CD14-positive monocyte (primary cell): ENCODE measurements at regions not wholly inside any gene's neighbourhood (a gene's known extent, or its start where the extent isn't known, plus 50 kb on each side); places are given as distances from the start of the nearest gene placed in this dataset.

Experiments
- DNase-seq, 3 donors: peaks; one replicate each; pipeline ENCODE4 v3.0.0-alpha.2; 2011 to 2022
- H2AFZ ChIP-seq: 2 replicates; pipeline ENCODE4 v1.6.0; 2012; ENCODE audit warnings: mild to moderate bottlenecking, low read depth, low read length, inconsistent platforms; ENCODE audit not compliant: insufficient read depth, poor library complexity, severe bottlenecking
- H3K27ac ChIP-seq, 2 donors: 1 replicate in 1 of 2; 2 replicates in 1 of 2; pipeline ENCODE4 v1.5.1; 2012 to 2013; ENCODE audit warnings: low read length in 2 of 2, control low read depth in 1 of 2, inconsistent platforms in 1 of 2, low read depth in 1 of 2, mild to moderate bottlenecking in 1 of 2
- H3K27me3 ChIP-seq, 2 donors: one replicate each; pipeline versions ENCODE4 v1.6.0 to v1.6.1; 2011 to 2013; ENCODE audit warnings: low read length in 2 of 2; ENCODE audit not compliant: control insufficient read depth in 2 of 2, insufficient read depth in 2 of 2
- H3K36me3 ChIP-seq, 2 donors: replicated peaks in 1 of 2; 1 replicate in 1 of 2; 2 replicates in 1 of 2; pipeline versions ENCODE4 v1.5.1 to v1.6.1; 2012 to 2013; ENCODE audit warnings: low read length in 2 of 2, control low read depth in 1 of 2, inconsistent platforms in 1 of 2, mild to moderate bottlenecking in 1 of 2; ENCODE audit not compliant: insufficient read depth in 2 of 2, control insufficient read depth in 1 of 2
- H3K4me1 ChIP-seq, 2 donors: 1 replicate in 1 of 2; 2 replicates in 1 of 2; pipeline versions ENCODE4 v1.5.1 to v1.6.1; 2012 to 2013; ENCODE audit warnings: low read length in 2 of 2, control low read depth in 1 of 2, inconsistent platforms in 1 of 2, mild to moderate bottlenecking in 1 of 2, moderate library complexity in 1 of 2; ENCODE audit not compliant: insufficient read depth in 2 of 2, control insufficient read depth in 1 of 2
- H3K4me2 ChIP-seq: replicated peaks from 2 replicates; pipeline ENCODE3; 2012; ENCODE audit warnings: low read length, moderate library complexity, mild to moderate bottlenecking; ENCODE audit not compliant: poor library complexity, severe bottlenecking; ENCODE audit errors: extremely low read depth
- H3K4me3 ChIP-seq, 3 experiments: fragments of 200-600 bp in 1 of 3; sonication (generic) in 1 of 3; replicated peaks in 1 of 3; 1 replicate in 2 of 3; 2 replicates in 1 of 3; pipeline ENCODE4 v1.5.1; 2011 to 2013; ENCODE audit warnings: low read length in 3 of 3, mild to moderate bottlenecking in 3 of 3, control low read depth in 2 of 3, low read depth in 2 of 3, inconsistent platforms in 1 of 3, moderate library complexity in 1 of 3
- H3K79me2 ChIP-seq: 2 replicates; pipeline ENCODE4 v1.6.0; 2012; ENCODE audit warnings: mild to moderate bottlenecking, control low read depth, inconsistent platforms, low read length, moderate library complexity; ENCODE audit not compliant: insufficient read depth
- H3K9ac ChIP-seq: 2 replicates; pipeline ENCODE4 v1.6.0; 2017; ENCODE audit warnings: low read length, mild to moderate bottlenecking; ENCODE audit not compliant: insufficient read depth, poor library complexity, severe bottlenecking
- H3K9me3 ChIP-seq, 2 donors: replicated peaks in 1 of 2; 1 replicate in 1 of 2; 2 replicates in 1 of 2; pipeline versions ENCODE4 v1.5.1 to v1.6.1; 2012 to 2013; ENCODE audit warnings: low read length in 2 of 2, control low read depth in 1 of 2; ENCODE audit not compliant: control insufficient read depth in 1 of 2, insufficient read depth in 1 of 2
- H4K20me1 ChIP-seq: 2 replicates; pipeline ENCODE4 v1.6.0; 2012; ENCODE audit warnings: mild to moderate bottlenecking, low read length, control low read depth, moderate library complexity; ENCODE audit not compliant: insufficient read depth
- H3K27ac Mint-ChIP-seq, 7 donors: one replicate each; pipeline ENCODE4 v1.8.0; 2020; ENCODE audit warnings: mild to moderate bottlenecking in 7 of 7, mixed read lengths in 7 of 7, moderate library complexity in 6 of 7, inconsistent platforms in 2 of 7
- H3K27me3 Mint-ChIP-seq, 3 donors: one replicate each; pipeline ENCODE4 v1.8.0; 2021 to 2022; ENCODE audit warnings: low read depth in 3 of 3, mild to moderate bottlenecking in 3 of 3, mixed read lengths in 3 of 3, moderate library complexity in 3 of 3, inconsistent platforms in 1 of 3
- H3K36me3 Mint-ChIP-seq, 2 donors: one replicate each; pipeline ENCODE4 v1.8.0; 2020; ENCODE audit warnings: mixed read lengths in 2 of 2, inconsistent platforms in 1 of 2, mild to moderate bottlenecking in 1 of 2
- H3K4me1 Mint-ChIP-seq: one replicate; pipeline ENCODE4 v1.8.0; 2020; ENCODE audit warnings: mild to moderate bottlenecking, mixed read lengths
- H3K4me3 Mint-ChIP-seq, 2 donors: one replicate each; pipeline ENCODE4 v1.8.0; 2020; ENCODE audit warnings: mild to moderate bottlenecking in 2 of 2, mixed read lengths in 2 of 2, moderate library complexity in 1 of 2
- H3K9me3 Mint-ChIP-seq, 7 donors: one replicate each; pipeline ENCODE4 v1.8.0; 2020 to 2022; ENCODE audit warnings: mixed read lengths in 7 of 7, mild to moderate bottlenecking in 6 of 7, moderate library complexity in 6 of 7, inconsistent platforms in 2 of 7
- WGBS: methylation state at CpG from one replicate; pipeline ENCODE4 v1.1.5; 2013; ENCODE audit warnings: missing lambda C conversion rate; ENCODE audit not compliant: insufficient coverage; 5-methylcytosine and 5-hydroxymethylcytosine counted together
- intact Hi-C, 2 donors: fragments of 100-400 bp; cut with micrococcal nuclease; formaldehyde crosslinking; loops; one replicate each; pipeline versions ENCODE4 v1.15.0 to v1.15.1; 2023
- TF ChIP-seq, protein P1 (sequence below): fragments of 200-600 bp; IDR thresholded peaks from one replicate; pipeline ENCODE4 v1.8.0; 2022; ENCODE audit warnings: antibody characterized with exemption, mild to moderate bottlenecking

DNA sequence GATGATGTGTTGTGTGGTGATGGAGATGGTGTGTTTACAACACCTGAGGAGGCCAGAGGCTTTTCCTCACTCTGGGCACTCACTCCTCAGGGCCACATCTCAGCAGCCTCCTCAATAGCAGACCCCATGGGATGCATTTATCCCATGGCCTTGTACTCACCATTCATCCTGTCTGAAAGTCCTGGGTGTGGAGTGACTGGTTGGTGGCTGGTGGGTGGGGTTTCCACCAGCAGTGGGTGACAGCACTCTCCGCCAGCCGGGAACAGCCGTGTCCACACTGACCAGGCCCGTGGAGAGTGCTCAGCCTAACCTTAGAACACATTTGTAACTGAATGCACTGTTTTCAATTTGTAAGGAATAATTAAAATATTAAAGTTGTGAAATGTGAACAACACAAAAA lies 163.4 kb upstream of the AFDN start:
- H3K9ac ChIP-seq, result no peak overlapping the region
- H3K27me3 Mint-ChIP-seq, result peaks cover 0 to 7% (median 6%) of the 10 kb centered on the region in 3 donors

GRCh38 chr6:167663784-167664443 lies 162.8 kb upstream of the AFDN start:
- no peaks in the 10 kb centered on the region for H3K4me1 Mint-ChIP-seq
- no peaks in the 10 kb centered on the region for H3K27me3 ChIP-seq
- no peak overlapping the region for H3K9ac ChIP-seq
- DNase-seq, result no peak
- no peak overlapping the region for H3K4me3 ChIP-seq
- H3K9me3 ChIP-seq, result no peaks in the 10 kb centered on the region
- no peak overlapping the region for H3K4me3 Mint-ChIP-seq
- no peak overlapping the region for H3K27ac Mint-ChIP-seq
- no peaks in the 10 kb centered on the region for H3K36me3 ChIP-seq
- H3K27me3 Mint-ChIP-seq, result peaks cover 0 to 7% (median 6%) of the 10 kb centered on the region in 3 donors
- intact Hi-C loops, result no loop called here
- 90% methylated on average over 23 of the region's 24 CpGs for WGBS
- no peaks in the 10 kb centered on the region for H3K9me3 Mint-ChIP-seq
- no peaks in the 10 kb centered on the region for H3K4me1 ChIP-seq
- TF ChIP-seq, protein P1, sequence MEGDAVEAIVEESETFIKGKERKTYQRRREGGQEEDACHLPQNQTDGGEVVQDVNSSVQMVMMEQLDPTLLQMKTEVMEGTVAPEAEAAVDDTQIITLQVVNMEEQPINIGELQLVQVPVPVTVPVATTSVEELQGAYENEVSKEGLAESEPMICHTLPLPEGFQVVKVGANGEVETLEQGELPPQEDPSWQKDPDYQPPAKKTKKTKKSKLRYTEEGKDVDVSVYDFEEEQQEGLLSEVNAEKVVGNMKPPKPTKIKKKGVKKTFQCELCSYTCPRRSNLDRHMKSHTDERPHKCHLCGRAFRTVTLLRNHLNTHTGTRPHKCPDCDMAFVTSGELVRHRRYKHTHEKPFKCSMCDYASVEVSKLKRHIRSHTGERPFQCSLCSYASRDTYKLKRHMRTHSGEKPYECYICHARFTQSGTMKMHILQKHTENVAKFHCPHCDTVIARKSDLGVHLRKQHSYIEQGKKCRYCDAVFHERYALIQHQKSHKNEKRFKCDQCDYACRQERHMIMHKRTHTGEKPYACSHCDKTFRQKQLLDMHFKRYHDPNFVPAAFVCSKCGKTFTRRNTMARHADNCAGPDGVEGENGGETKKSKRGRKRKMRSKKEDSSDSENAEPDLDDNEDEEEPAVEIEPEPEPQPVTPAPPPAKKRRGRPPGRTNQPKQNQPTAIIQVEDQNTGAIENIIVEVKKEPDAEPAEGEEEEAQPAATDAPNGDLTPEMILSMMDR, result no peak
- no peaks in the 10 kb centered on the region for H3K79me2 ChIP-seq
- no peaks in the 10 kb centered on the region for H3K36me3 Mint-ChIP-seq
- no peak overlapping the region for H3K4me2 ChIP-seq
- H3K27ac ChIP-seq, result no peak overlapping the region
- H2AFZ ChIP-seq, result no peak overlapping the region
- H4K20me1 ChIP-seq, result no peaks in the 10 kb centered on the region

More for the DNA sequence above, 163.4 kb upstream of the AFDN start:
- Mint-ChIP-seq H3K27ac (no peak overlapping the region), H3K36me3 (no peaks in the 10 kb centered on the region), H3K4me1 (no peaks in the 10 kb centered on the region), H3K9me3 (peaks cover 0 to 3% (median 2%) of the 10 kb centered on the region in 7 donors), H3K4me3 (no peak overlapping the region)
- no peaks in the 10 kb centered on the region for H3K4me1 ChIP-seq
- TF ChIP-seq, protein P1, result no peak
- no peaks in the 10 kb centered on the region for H4K20me1 ChIP-seq
- H3K27me3 ChIP-seq, result no peaks in the 10 kb centered on the region
- intact Hi-C loops, result no loop called here
- no peaks in the 10 kb centered on the region for H3K9me3 ChIP-seq
- H3K36me3 ChIP-seq, result no peaks in the 10 kb centered on the region
- no peak overlapping the region for H3K4me3 ChIP-seq
- no peak overlapping the region for H2AFZ ChIP-seq
- H3K79me2 ChIP-seq, result no peaks in the 10 kb centered on the region
- DNase-seq, result no peak
- H3K27ac ChIP-seq, result no peak overlapping the region
- H3K4me2 ChIP-seq, result no peak overlapping the region
- WGBS, result 95% methylated on average over 3 of the region's 4 CpGs
